Liver (tissue), 8 donors: ENCODE measurements at regions not wholly inside any gene's neighbourhood (a gene's known extent, or its start where the extent isn't known, plus 50 kb on each side); places are given as distances from the start of the nearest gene placed in this dataset.

Source experiments
- DNase-seq: peaks from one replicate; pipeline ENCODE4 v3.0.0-alpha.2; 2017; ENCODE audit warnings: low spot score
- H3K27ac ChIP-seq, 2 donors: one replicate each; pipeline ENCODE4 v1.7.0; 2013; ENCODE audit warnings: inconsistent platforms in 2 of 2, low read length in 2 of 2, control low read depth in 1 of 2, low read depth in 1 of 2, mild to moderate bottlenecking in 1 of 2
- H3K27me3 ChIP-seq, 4 donors: one replicate each; pipeline versions ENCODE4 v1.6.1 to v1.7.0; 2013; ENCODE audit warnings: low read length in 3 of 4, inconsistent platforms in 1 of 4, mild to moderate bottlenecking in 1 of 4, moderate library complexity in 1 of 4; ENCODE audit not compliant: control insufficient read depth in 4 of 4, insufficient read depth in 4 of 4
- H3K36me3 ChIP-seq, 4 donors: one replicate each; pipeline versions ENCODE4 v1.6.1 to v1.7.0; 2013; ENCODE audit warnings: low read length in 3 of 4, mild to moderate bottlenecking in 3 of 4, low read depth in 1 of 4, moderate library complexity in 1 of 4; ENCODE audit not compliant: control insufficient read depth in 4 of 4, insufficient read depth in 3 of 4
- H3K4me1 ChIP-seq, 4 donors: one replicate each; pipeline versions ENCODE4 v1.6.1 to v1.7.0; 2013; ENCODE audit warnings: low read length in 3 of 4, mild to moderate bottlenecking in 3 of 4, moderate library complexity in 1 of 4; ENCODE audit not compliant: control insufficient read depth in 4 of 4, insufficient read depth in 4 of 4
- H3K4me3 ChIP-seq, 3 donors: one replicate each; pipeline versions ENCODE4 v1.6.1 to v1.7.0; 2013; ENCODE audit warnings: low read length in 3 of 3, control low read depth in 1 of 3, low read depth in 1 of 3, mild to moderate bottlenecking in 1 of 3
- H3K9ac ChIP-seq, 2 donors: one replicate each; pipeline ENCODE4 v1.7.0; 2013; ENCODE audit warnings: low read length in 2 of 2, mild to moderate bottlenecking in 2 of 2, moderate library complexity in 2 of 2, control low read depth in 1 of 2, low read depth in 1 of 2
- H3K9me3 ChIP-seq, 4 donors: one replicate each; pipeline versions ENCODE4 v1.6.1 to v1.7.0; 2013; ENCODE audit warnings: low read length in 3 of 4; ENCODE audit not compliant: control insufficient read depth in 4 of 4
- ATF3 ChIP-seq: IDR thresholded peaks from 2 replicates; pipeline ENCODE4 v1.6.1; 2016; ENCODE audit warnings: antibody characterized with exemption
- CTCF ChIP-seq: fragments of 150-350 bp; IDR thresholded peaks from 2 replicates; pipeline ENCODE4 v1.5.1; 2017; ENCODE audit warnings: improper control_type of control experiment, low read depth, low read length; ENCODE audit not compliant: missing input control
- EGR1 ChIP-seq, 2 donors: IDR thresholded peaks; 2 replicates each; pipeline ENCODE4 v1.6.1; 2016 to 2018; ENCODE audit warnings: antibody characterized with exemption in 2 of 2, low read depth in 2 of 2
- FOXA1 ChIP-seq: IDR thresholded peaks from 2 replicates; pipeline ENCODE4 v1.6.1; 2016; ENCODE audit warnings: antibody characterized with exemption
- FOXA2 ChIP-seq: IDR thresholded peaks from 2 replicates; pipeline ENCODE4 v1.6.1; 2016; ENCODE audit warnings: antibody characterized with exemption
- GABPA ChIP-seq, 2 donors: IDR thresholded peaks in 1 of 2; conservative IDR thresholded peaks in 1 of 2; 2 replicates each; pipeline ENCODE4 v1.6.1; 2016; ENCODE audit warnings: antibody characterized with exemption in 2 of 2, mild to moderate bottlenecking in 1 of 2, moderate library complexity in 1 of 2
- HNF4G ChIP-seq: IDR thresholded peaks from 2 replicates; pipeline ENCODE4 v1.6.1; 2016; ENCODE audit warnings: antibody characterized with exemption
- JUND ChIP-seq, 2 donors: IDR thresholded peaks; 2 replicates each; pipeline ENCODE4 v1.6.1; 2016; ENCODE audit warnings: antibody characterized with exemption in 2 of 2
- MAX ChIP-seq: IDR thresholded peaks from 2 replicates; pipeline ENCODE4 v1.6.1; 2016; ENCODE audit warnings: antibody characterized with exemption
- NR2F2 ChIP-seq: IDR thresholded peaks from 2 replicates; pipeline ENCODE4 v1.6.1; 2016; ENCODE audit warnings: antibody characterized with exemption
- RAD21 ChIP-seq, 2 donors: IDR thresholded peaks; 2 replicates each; pipeline ENCODE4 v1.6.1; 2016; ENCODE audit warnings: antibody characterized with exemption in 2 of 2, mild to moderate bottlenecking in 2 of 2
- REST ChIP-seq: IDR thresholded peaks from 2 replicates; pipeline ENCODE4 v1.6.1; 2016; ENCODE audit warnings: antibody characterized with exemption, mild to moderate bottlenecking
- RXRA ChIP-seq, 2 donors: IDR thresholded peaks; 2 replicates each; pipeline ENCODE4 v1.6.1; 2017 to 2018; ENCODE audit warnings: antibody characterized with exemption in 2 of 2, mild to moderate bottlenecking in 1 of 2
- SP1 ChIP-seq: IDR thresholded peaks from 2 replicates; pipeline ENCODE4 v1.6.1; 2018; ENCODE audit warnings: antibody characterized with exemption, mild to moderate bottlenecking
- TAF1 ChIP-seq: conservative IDR thresholded peaks from 2 replicates; pipeline ENCODE4 v1.6.1; 2016; ENCODE audit warnings: antibody characterized with exemption, mild to moderate bottlenecking
- YY1 ChIP-seq: IDR thresholded peaks from 2 replicates; pipeline ENCODE4 v1.6.1; 2016; ENCODE audit warnings: antibody characterized with exemption, mild to moderate bottlenecking
- ZBTB33 ChIP-seq: IDR thresholded peaks from 2 replicates; pipeline ENCODE4 v1.6.1; 2016; ENCODE audit warnings: antibody characterized with exemption
- WGBS: extraction: QIAGEN DNeasy Blood & Tissue Kit; methylation state at CpG from one replicate; pipeline ENCODE4 v1.1.7; 2013; 5-methylcytosine and 5-hydroxymethylcytosine counted together
- donor health status: healthy.
- donor health status: healthy.
- donor health status: healthy.
- donor health status: healthy.
- donor health status: healthy.

- Histone ChIP-seq H3K36me3 (no peaks in the 10 kb centered on the region), H3K9ac (no peak overlapping the region), H3K27ac (no peak overlapping the region), H3K27me3 (no peaks in the 10 kb centered on the region), H3K4me3 (no peak overlapping the region), H3K4me1 (no peaks in the 10 kb centered on the region), H3K9me3 (no peaks in the 10 kb centered on the region)
- TF ChIP-seq FOXA1, result no peak
- WGBS, result 78% methylated on average over 4 of the region's 4 CpGs
- DNase-seq, result no peak
Observed at GRCh38 chr14:100982353-100982752, 78.8 kb upstream of the RTL1 start.

GRCh38 chr14:100982762-100983161 lies 79.2 kb upstream of the RTL1 start:
- TF ChIP-seq MAX (no peak), ZBTB33 (no peak), REST (no peak), JUND (IDR thresholded peaks at IDR 0.05) (no peak), FOXA1 (no peak)
- Histone ChIP-seq H3K36me3 (no peaks in the 10 kb centered on the region), H3K4me3 (no peak overlapping the region), H3K27ac (no peak overlapping the region), H3K9me3 (no peaks in the 10 kb centered on the region), H3K9ac (no peak overlapping the region), H3K27me3 (no peaks in the 10 kb centered on the region), H3K4me1 (no peaks in the 10 kb centered on the region)
- 80% methylated on average over 6 of the region's 6 CpGs for WGBS
- DNase-seq, result no peak

- no peak for DNase-seq
- Histone ChIP-seq H3K4me3 (no peak overlapping the region), H3K4me1 (no peaks in the 10 kb centered on the region), H3K9ac (no peak overlapping the region), H3K9me3 (no peaks in the 10 kb centered on the region), H3K27ac (no peak overlapping the region), H3K36me3 (no peaks in the 10 kb centered on the region), H3K27me3 (no peaks in the 10 kb centered on the region)
- WGBS, result 92% methylated on average over 5 of the region's 5 CpGs
- TF ChIP-seq EGR1 (IDR thresholded peaks at IDR 0.05; ENCODE audit: low read depth in 2 of 2) (no peak), JUND (IDR thresholded peaks at IDR 0.05) (no peak), SP1 (no peak), RAD21 (IDR thresholded peaks at IDR 0.05) (no peak), YY1 (no peak), CTCF (no peak), ATF3 (no peak), TAF1 (no peak), HNF4G (no peak), FOXA1 (no peak), NR2F2 (no peak), MAX (no peak), REST (no peak), GABPA (IDR thresholded peaks at IDR 0.05 in 1 of 2, conservative IDR thresholded peaks at IDR 0.05 in 1 of 2) (no peak), FOXA2 (no peak), RXRA (IDR thresholded peaks at IDR 0.05) (no peak)
Observed at GRCh38 chr14:100983710-100984109, 80.2 kb upstream of the RTL1 start.
